Liver (tissue), 3 donors: ENCODE measurements at regions not wholly inside any gene's neighbourhood (a gene's known extent, or its start where the extent isn't known, plus 50 kb on each side); places are given as distances from the start of the nearest gene placed in this dataset.

ENCODE experiments used
- JUND ChIP-seq, 2 donors: IDR thresholded peaks; 2 replicates each; pipeline ENCODE4 v1.6.1; 2016; ENCODE audit warnings: antibody characterized with exemption in 2 of 2
- TAF1 ChIP-seq: conservative IDR thresholded peaks from 2 replicates; pipeline ENCODE4 v1.6.1; 2016; ENCODE audit warnings: antibody characterized with exemption, mild to moderate bottlenecking
- YY1 ChIP-seq: IDR thresholded peaks from 2 replicates; pipeline ENCODE4 v1.6.1; 2016; ENCODE audit warnings: antibody characterized with exemption, mild to moderate bottlenecking
- ZBTB33 ChIP-seq: IDR thresholded peaks from 2 replicates; pipeline ENCODE4 v1.6.1; 2016; ENCODE audit warnings: antibody characterized with exemption
- TF ChIP-seq, protein P1 (sequence below): fragments of 150-350 bp; IDR thresholded peaks from 2 replicates; pipeline ENCODE4 v1.5.1; 2017; ENCODE audit warnings: improper control_type of control experiment, low read depth, low read length; ENCODE audit not compliant: missing input control
- TF ChIP-seq, protein P2 (sequence below): IDR thresholded peaks from 2 replicates; pipeline ENCODE4 v1.6.1; 2016; ENCODE audit warnings: antibody characterized with exemption
- donor health status: healthy.
- donor health status: healthy.

DNA sequence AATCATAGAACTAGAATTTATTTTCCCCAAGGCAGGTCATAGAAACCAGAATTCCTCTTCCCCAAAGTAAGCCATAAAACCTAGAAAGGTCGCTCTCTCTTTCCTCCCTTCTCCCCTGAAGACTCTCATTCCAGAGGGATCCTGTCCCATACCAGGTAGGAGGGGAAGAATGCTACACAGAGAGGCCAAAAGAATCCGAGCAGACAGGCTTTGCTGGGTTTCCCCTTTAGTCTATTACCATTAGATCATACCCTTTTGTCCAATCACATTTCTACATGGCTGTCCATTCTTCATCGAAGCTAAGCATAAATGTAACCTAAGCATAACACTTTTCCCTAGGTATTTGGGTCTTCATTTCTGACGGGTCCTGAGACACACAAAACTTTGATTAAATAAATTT is 204.5 kb downstream of the SPTSSA start:
- TF ChIP-seq JUND (IDR thresholded peaks at IDR 0.05) (no peak), ZBTB33 (no peak), YY1 (no peak), TAF1 (no peak)
- TF ChIP-seq, protein P1, sequence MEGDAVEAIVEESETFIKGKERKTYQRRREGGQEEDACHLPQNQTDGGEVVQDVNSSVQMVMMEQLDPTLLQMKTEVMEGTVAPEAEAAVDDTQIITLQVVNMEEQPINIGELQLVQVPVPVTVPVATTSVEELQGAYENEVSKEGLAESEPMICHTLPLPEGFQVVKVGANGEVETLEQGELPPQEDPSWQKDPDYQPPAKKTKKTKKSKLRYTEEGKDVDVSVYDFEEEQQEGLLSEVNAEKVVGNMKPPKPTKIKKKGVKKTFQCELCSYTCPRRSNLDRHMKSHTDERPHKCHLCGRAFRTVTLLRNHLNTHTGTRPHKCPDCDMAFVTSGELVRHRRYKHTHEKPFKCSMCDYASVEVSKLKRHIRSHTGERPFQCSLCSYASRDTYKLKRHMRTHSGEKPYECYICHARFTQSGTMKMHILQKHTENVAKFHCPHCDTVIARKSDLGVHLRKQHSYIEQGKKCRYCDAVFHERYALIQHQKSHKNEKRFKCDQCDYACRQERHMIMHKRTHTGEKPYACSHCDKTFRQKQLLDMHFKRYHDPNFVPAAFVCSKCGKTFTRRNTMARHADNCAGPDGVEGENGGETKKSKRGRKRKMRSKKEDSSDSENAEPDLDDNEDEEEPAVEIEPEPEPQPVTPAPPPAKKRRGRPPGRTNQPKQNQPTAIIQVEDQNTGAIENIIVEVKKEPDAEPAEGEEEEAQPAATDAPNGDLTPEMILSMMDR, result no peak
- TF ChIP-seq, protein P2, sequence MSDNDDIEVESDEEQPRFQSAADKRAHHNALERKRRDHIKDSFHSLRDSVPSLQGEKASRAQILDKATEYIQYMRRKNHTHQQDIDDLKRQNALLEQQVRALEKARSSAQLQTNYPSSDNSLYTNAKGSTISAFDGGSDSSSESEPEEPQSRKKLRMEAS, result no peak
